ENCODE measurements at regions not wholly inside any gene's neighbourhood (a gene's known extent, or its start where the extent isn't known, plus 50 kb on each side); places are given as distances from the start of the nearest gene placed in this dataset.

DNA sequence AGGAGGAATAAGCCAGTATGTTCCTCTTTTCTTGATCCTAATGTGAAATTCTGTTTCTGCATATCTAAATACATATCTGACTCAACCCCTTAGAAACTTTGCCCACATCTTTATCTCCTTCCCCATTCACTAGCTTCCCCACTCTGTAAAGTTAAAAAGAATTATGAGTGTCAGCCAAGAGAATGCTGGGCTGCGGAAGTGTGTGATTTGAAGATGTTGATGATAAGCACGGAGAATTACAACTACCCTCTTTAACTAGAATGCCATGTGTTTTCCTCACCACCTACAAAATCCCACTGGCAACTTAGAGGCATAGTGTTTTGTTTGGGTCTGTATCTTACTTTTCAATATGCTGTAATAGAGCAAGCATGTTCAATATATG lies 490.4 kb upstream of the FANCL start:
- no peak overlapping the region for H3K27ac ChIP-seq (ENCODE audit: low read depth, low read length)
- H3K4me3 ChIP-seq (ENCODE audit: low read depth in 1 of 2, low read length in 2 of 2), result no peak overlapping the region
- H3K9me3 ChIP-seq (ENCODE audit: low read length), result no peaks in the 10 kb centered on the region
- H3K4me1 ChIP-seq (ENCODE audit: insufficient read depth, low read length), result no peaks in the 10 kb centered on the region
- no peaks in the 10 kb centered on the region for H3K36me3 ChIP-seq (ENCODE audit: insufficient read depth, low read length)
- H3K27me3 ChIP-seq (ENCODE audit: control insufficient read depth in 1 of 2, insufficient read depth in 2 of 2, low read length in 2 of 2), result no peaks in the 10 kb centered on the region
- no peak overlapping the region for H3K9ac ChIP-seq (ENCODE audit: low read length)

DNA sequence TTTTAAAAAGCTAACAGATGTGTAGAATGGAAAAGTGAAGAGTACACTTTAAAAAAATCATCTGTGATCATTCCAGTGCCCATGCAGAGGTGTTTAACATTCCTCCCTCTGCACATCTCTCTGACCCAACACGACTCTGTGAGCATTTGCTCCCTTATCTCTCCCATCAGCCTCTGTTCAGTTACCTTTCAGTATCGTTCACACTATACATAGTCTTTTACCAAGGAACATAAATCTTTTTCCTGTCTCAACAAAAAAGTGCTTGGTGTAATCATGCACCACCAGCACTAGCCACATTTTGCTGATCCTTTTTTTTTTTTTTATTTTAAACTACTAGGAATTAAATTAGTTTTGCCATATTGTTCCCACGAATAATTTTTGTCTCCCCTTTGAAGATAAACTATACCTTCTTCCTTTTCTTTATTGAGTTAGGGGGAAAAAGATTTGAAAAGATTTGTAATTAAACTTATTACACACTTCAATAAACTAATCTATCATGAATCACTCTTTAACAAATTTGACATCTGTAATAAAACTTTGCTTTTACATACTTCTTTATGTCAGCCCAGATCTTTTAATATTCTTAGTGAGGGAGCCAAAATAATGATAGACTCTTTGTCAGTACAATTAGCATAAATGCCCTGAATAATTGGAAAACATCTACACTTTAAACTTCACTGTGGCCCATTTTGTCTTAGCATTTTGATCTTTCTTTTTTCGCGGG lies 489.8 kb upstream of the FANCL start:
- Histone ChIP-seq H3K4me3 (ENCODE audit: low read depth in 1 of 2, low read length in 2 of 2) (no peak overlapping the region), H3K9me3 (ENCODE audit: low read length) (no peaks in the 10 kb centered on the region), H3K9ac (ENCODE audit: low read length) (no peak overlapping the region), H3K4me1 (ENCODE audit: insufficient read depth, low read length) (no peaks in the 10 kb centered on the region), H3K27me3 (ENCODE audit: control insufficient read depth in 1 of 2, insufficient read depth in 2 of 2, low read length in 2 of 2) (no peaks in the 10 kb centered on the region), H3K36me3 (ENCODE audit: insufficient read depth, low read length) (no peaks in the 10 kb centered on the region), H3K27ac (ENCODE audit: low read depth, low read length) (no peak overlapping the region)

DNA sequence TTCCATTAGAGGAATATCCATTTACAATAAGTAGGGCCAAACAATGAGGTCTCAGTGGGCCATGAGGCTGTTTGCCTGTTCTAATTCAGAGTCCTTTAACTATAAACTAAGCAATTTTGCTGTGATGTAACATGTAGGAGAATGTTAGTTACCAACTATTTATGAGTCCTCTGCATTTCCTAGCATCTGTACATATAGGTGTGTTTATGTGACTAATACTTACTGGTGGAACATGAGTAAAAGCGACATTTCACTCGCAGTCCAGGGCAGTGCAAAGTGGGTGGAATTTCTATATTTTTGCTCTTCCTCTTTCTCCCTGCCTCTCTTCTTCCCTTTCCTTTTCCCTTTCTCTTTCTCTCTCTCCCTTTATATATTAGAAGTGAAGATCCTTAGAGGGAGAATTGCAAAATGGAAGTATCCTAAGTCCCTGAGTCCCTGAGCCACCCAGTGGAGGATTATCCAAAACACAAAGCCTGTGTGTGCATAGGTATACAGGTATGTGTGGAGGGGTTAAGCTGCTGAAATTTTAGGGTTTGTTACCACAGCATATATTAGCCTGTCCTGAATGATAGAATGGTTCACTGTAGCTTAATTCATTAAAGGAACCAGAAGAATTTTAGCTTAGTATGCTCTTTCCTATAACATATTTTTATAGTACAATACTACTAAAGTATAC lies 487.0 kb upstream of the FANCL start:
- Histone ChIP-seq H3K27me3 (ENCODE audit: control insufficient read depth in 1 of 2, insufficient read depth in 2 of 2, low read length in 2 of 2) (no peaks in the 10 kb centered on the region), H3K36me3 (ENCODE audit: insufficient read depth, low read length) (no peaks in the 10 kb centered on the region), H3K4me3 (ENCODE audit: low read depth in 1 of 2, low read length in 2 of 2) (no peak overlapping the region), H3K9me3 (ENCODE audit: low read length) (no peaks in the 10 kb centered on the region), H3K9ac (ENCODE audit: low read length) (no peak overlapping the region), H3K27ac (ENCODE audit: low read depth, low read length) (no peak overlapping the region), H3K4me1 (ENCODE audit: insufficient read depth, low read length) (no peaks in the 10 kb centered on the region)

DNA sequence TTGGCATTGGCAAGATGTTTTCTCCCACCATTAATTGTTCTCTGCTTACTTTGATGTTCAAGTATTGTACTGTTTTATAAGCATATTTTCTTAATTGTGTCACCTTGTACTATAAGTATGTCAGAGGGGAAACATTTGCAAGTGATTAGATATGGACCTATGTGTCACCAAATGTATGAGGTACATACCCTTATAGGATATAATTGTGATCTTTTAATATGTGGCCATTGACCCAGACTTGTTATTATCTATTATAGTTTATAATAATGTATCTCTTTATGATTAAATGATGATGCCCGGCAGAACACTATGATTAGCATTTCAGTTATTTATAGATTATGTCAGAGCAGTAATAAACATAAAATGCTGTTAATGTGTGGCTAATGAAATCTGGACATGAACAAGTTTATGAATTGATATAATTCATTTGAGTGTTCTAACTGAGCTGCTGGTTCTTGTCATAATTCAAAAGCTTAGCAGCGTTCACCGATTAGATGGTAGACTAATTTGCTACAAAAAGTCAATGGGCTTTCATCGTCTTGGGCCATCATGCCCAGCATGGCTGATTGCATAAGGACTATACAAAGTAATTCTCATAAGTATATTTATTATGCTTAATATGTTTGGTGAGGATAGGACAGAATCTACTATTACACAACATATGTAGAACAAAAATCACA lies 480.9 kb upstream of the FANCL start:
- Histone ChIP-seq H3K4me3 (ENCODE audit: low read depth in 1 of 2, low read length in 2 of 2) (no peak overlapping the region), H3K27me3 (ENCODE audit: control insufficient read depth in 1 of 2, insufficient read depth in 2 of 2, low read length in 2 of 2) (no peaks in the 10 kb centered on the region), H3K4me1 (ENCODE audit: insufficient read depth, low read length) (no peaks in the 10 kb centered on the region), H3K27ac (ENCODE audit: low read depth, low read length) (no peak overlapping the region), H3K9ac (ENCODE audit: low read length) (no peak overlapping the region), H3K36me3 (ENCODE audit: insufficient read depth, low read length) (no peaks in the 10 kb centered on the region), H3K9me3 (ENCODE audit: low read length) (no peaks in the 10 kb centered on the region)

DNA sequence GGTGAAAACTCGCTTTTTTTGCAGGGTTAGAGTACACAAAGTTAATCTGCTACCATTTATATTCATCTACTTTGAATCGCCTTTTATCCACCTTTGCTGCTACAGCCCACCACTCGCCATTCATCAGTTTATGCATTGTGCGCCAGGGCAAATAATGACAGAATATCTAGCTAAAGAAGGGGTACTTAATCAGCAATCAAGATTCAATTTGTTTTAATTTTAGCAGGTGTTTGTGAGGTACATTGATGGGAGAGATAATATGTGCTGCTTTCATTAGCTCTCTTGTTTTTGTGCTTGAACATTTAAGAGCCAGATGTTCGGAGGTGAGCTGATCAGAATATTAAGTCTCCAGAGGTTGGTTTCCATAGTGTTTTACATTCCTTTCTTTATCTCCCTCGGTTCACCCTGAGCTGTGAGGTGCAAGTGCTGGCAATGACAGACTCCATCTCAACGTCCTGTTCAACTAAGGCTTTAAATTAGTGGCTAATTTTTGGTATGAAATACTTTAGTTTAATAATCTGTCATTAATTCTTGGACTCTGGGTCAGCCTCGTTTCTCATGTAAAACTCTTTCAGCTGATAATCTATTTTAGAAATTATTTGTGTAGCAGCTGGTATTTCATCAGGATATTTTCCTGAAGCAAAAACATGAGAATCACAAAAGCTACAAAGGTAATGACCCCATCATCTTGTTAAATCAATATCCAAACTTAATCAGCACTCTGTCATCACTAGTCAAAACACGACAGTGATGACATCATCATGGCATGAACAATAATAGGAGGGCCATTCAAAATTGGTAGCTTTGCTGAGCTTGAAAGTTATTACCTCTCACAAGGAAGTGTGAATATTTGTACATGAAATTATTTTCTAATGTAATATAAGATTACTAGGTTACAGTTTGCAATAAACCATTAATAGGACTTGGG lies 479.9 kb upstream of the FANCL start:
- H3K4me1 ChIP-seq (ENCODE audit: insufficient read depth, low read length), result no peaks in the 10 kb centered on the region
- no peak overlapping the region for H3K9ac ChIP-seq (ENCODE audit: low read length)
- no peak overlapping the region for H3K27ac ChIP-seq (ENCODE audit: low read depth, low read length)
- no peaks in the 10 kb centered on the region for H3K27me3 ChIP-seq (ENCODE audit: control insufficient read depth in 1 of 2, insufficient read depth in 2 of 2, low read length in 2 of 2)
- H3K36me3 ChIP-seq (ENCODE audit: insufficient read depth, low read length), result no peaks in the 10 kb centered on the region
- no peaks in the 10 kb centered on the region for H3K9me3 ChIP-seq (ENCODE audit: low read length)
- no peak overlapping the region for H3K4me3 ChIP-seq (ENCODE audit: low read depth in 1 of 2, low read length in 2 of 2)

DNA sequence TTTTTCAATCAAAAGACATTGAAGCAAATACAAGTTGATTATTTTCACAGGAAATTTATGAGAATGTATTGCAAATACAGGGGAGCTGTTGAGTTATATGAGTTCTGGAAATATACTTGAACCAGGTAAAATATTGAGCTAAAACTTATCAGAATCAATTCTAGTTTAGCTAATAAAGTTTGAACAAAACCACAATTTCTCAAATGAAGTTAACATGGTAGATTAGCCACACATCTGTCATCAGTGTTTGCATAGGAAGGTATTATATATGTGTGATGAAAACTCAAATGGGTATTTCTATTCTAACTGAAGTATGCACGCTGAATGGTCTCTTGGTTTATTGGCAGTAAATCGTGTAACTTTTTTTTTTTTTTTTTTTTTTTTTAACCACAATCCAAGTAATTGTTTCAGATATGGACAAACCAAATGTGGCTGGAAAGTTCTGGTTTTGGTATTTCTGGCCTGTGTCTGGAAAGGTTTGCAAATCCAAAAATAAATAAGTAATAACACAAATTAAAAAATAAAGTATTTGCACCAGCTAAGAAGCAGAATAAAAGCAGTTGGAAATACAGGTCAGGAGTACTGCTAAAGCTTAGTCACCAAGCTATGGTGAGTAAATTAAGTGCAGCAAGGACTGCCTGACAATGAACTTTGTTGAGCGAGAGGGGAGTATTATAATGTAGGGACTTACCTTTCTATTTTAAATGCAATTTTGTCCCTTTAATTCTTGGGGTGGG lies 479.1 kb upstream of the FANCL start:
- no peaks in the 10 kb centered on the region for H3K9me3 ChIP-seq (ENCODE audit: low read length)
- H3K27me3 ChIP-seq (ENCODE audit: control insufficient read depth in 1 of 2, insufficient read depth in 2 of 2, low read length in 2 of 2), result no peaks in the 10 kb centered on the region
- H3K4me3 ChIP-seq (ENCODE audit: low read depth in 1 of 2, low read length in 2 of 2), result no peak overlapping the region
- H3K27ac ChIP-seq (ENCODE audit: low read depth, low read length), result no peak overlapping the region
- no peaks in the 10 kb centered on the region for H3K36me3 ChIP-seq (ENCODE audit: insufficient read depth, low read length)
- no peaks in the 10 kb centered on the region for H3K4me1 ChIP-seq (ENCODE audit: insufficient read depth, low read length)
- H3K9ac ChIP-seq (ENCODE audit: low read length), result no peak overlapping the region

DNA sequence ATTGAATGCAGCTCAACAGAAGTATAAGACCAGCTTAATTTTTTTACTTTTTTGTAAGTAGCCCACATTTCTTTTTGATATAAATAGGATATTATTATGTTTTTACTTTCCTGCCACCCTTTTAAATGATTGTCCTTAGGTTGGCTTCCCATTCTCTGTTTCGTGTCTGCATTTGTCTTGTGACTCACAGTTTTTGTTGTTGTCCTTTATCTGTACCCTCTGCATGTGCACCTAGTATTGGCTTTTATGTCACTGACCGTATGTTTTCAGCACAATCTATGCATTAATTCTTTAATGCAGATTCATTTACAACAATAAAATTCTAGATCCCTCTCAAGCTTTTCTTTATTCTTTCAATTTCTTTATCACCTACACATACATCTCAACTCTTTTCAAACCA lies 474.2 kb upstream of the FANCL start:
- H3K9me3 ChIP-seq (ENCODE audit: low read length), result no peaks in the 10 kb centered on the region
- no peaks in the 10 kb centered on the region for H3K27me3 ChIP-seq (ENCODE audit: control insufficient read depth in 1 of 2, insufficient read depth in 2 of 2, low read length in 2 of 2)
- H3K27ac ChIP-seq (ENCODE audit: low read depth, low read length), result no peak overlapping the region
- no peak overlapping the region for H3K9ac ChIP-seq (ENCODE audit: low read length)
- H3K36me3 ChIP-seq (ENCODE audit: insufficient read depth, low read length), result no peaks in the 10 kb centered on the region
- H3K4me3 ChIP-seq (ENCODE audit: low read depth in 1 of 2, low read length in 2 of 2), result no peak overlapping the region
- H3K4me1 ChIP-seq (ENCODE audit: insufficient read depth, low read length), result no peaks in the 10 kb centered on the region

DNA sequence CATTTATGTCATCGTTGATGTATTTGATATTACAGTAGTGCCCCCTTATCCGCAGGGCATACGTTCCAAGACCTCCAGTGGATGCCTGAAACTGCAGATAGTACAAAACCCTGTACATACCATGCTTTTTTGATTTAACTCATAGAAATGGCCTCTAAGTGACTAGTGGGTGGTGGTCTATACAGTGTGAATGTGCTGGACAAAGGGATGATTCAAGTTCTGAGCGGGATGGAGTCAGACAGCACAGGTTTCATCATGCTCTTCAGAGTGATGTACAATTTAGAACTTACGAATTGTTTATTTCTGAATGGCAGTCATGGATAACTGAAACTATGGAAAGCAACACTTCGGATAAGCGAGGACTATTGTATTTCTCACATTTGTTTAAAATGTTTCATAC lies 473.1 kb upstream of the FANCL start:
- Histone ChIP-seq H3K36me3 (ENCODE audit: insufficient read depth, low read length) (no peaks in the 10 kb centered on the region), H3K4me1 (ENCODE audit: insufficient read depth, low read length) (no peaks in the 10 kb centered on the region), H3K4me3 (ENCODE audit: low read depth in 1 of 2, low read length in 2 of 2) (no peak overlapping the region)

DNA sequence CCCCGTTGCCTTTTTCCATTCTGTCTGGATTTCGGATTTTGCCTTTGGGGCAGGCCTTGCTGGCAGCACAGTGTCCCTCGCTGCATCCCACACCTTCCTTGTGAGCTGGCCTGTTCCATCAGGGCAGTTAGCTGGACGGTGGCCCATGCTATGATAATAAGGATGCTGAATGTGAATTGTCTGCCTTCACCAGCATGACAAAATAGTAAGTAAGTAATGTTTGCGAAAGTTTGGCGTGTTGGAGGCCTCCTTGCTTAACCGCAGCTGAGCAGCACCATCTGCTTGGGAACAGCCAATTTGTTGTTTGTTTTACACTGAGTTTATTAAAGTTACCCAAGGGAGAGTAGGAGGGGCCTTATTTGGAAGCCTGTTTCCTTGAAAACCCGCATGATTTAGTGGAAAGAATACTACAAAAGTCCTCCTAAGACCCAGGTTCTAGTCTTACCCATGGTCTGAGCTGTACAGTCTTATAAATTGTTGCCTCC lies 469.7 kb upstream of the FANCL start:
- no peaks in the 10 kb centered on the region for H3K4me1 ChIP-seq (ENCODE audit: insufficient read depth, low read length)
- H3K9ac ChIP-seq (ENCODE audit: low read length), result no peak overlapping the region
- no peaks in the 10 kb centered on the region for H3K36me3 ChIP-seq (ENCODE audit: insufficient read depth, low read length)
- no peak overlapping the region for H3K27ac ChIP-seq (ENCODE audit: low read depth, low read length)
- no peaks in the 10 kb centered on the region for H3K27me3 ChIP-seq (ENCODE audit: control insufficient read depth in 1 of 2, insufficient read depth in 2 of 2, low read length in 2 of 2)
- H3K4me3 ChIP-seq (ENCODE audit: low read depth in 1 of 2, low read length in 2 of 2), result no peak overlapping the region
- H3K9me3 ChIP-seq (ENCODE audit: low read length), result no peaks in the 10 kb centered on the region

More for the DNA sequence above, 473.1 kb upstream of the FANCL start:
- H3K27me3 ChIP-seq (ENCODE audit: control insufficient read depth in 1 of 2, insufficient read depth in 2 of 2, low read length in 2 of 2), result no peaks in the 10 kb centered on the region
- H3K9me3 ChIP-seq (ENCODE audit: low read length), result no peaks in the 10 kb centered on the region
- H3K9ac ChIP-seq (ENCODE audit: low read length), result no peak overlapping the region
- no peak overlapping the region for H3K27ac ChIP-seq (ENCODE audit: low read depth, low read length)

DNA sequence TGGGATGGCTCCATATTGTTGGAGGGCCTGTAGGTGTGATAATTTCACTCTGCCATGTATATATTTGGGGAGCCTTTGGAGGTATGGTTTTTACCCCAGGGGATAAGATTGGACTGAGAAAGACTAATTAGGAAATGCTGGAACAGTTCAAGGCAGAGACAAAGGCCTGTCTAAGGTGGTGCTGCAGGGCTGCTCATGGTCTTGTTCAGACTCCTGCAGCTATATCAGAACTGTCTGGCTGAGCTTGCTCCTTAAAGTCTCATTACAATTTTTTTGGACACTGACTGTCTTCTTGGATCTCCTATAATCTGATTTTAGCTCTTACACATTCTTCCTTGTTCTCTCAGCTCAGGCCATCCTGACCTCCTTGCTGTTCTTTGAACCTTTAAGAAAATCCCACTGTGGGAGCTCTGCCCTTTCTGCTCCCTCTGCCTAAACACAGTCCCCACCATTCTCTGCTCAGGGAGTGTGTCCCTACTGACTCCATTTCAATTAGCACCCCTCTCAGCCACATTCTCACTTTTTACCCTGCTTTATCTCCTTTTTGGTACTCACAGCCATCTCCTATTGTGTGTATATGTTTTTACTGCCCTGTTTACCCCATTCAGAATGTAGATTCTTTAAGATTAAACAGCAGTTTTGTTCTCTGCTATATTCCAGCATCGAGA lies 468.7 kb upstream of the FANCL start:
- H3K4me1 ChIP-seq (ENCODE audit: insufficient read depth, low read length), result no peaks in the 10 kb centered on the region
- H3K27ac ChIP-seq (ENCODE audit: low read depth, low read length), result no peak overlapping the region
- no peak overlapping the region for H3K9ac ChIP-seq (ENCODE audit: low read length)
- no peaks in the 10 kb centered on the region for H3K9me3 ChIP-seq (ENCODE audit: low read length)
- no peaks in the 10 kb centered on the region for H3K27me3 ChIP-seq (ENCODE audit: control insufficient read depth in 1 of 2, insufficient read depth in 2 of 2, low read length in 2 of 2)
- no peak overlapping the region for H3K4me3 ChIP-seq (ENCODE audit: low read depth in 1 of 2, low read length in 2 of 2)
- no peaks in the 10 kb centered on the region for H3K36me3 ChIP-seq (ENCODE audit: insufficient read depth, low read length)

Data from muscle layer of colon (tissue), 2 donors.